SK-N-MC (cell line): ENCODE measurements at regions not wholly inside any gene's neighbourhood (a gene's known extent, or its start where the extent isn't known, plus 50 kb on each side); places are given as distances from the start of the nearest gene placed in this dataset.

Source experiments
- EZH2 ChIP-seq: fragments of 200-600 bp; sonication (generic); IDR thresholded peaks from one replicate; pipeline ENCODE4 v1.6.1; 2017; ENCODE audit warnings: antibody characterized with exemption
- FOXP2 ChIP-seq: optimal IDR thresholded peaks from 2 replicates; pipeline ENCODE3; 2011; ENCODE audit warnings: mild to moderate bottlenecking, moderate library complexity; ENCODE audit not compliant: insufficient read depth; ENCODE audit errors: extremely low read length, control extremely low read depth
- POLR2AphosphoS5 ChIP-seq: IDR thresholded peaks from 2 replicates; pipeline ENCODE4 v1.6.1; 2012; ENCODE audit warnings: mild to moderate bottlenecking, low read depth, low read length, borderline replicate concordance

DNA sequence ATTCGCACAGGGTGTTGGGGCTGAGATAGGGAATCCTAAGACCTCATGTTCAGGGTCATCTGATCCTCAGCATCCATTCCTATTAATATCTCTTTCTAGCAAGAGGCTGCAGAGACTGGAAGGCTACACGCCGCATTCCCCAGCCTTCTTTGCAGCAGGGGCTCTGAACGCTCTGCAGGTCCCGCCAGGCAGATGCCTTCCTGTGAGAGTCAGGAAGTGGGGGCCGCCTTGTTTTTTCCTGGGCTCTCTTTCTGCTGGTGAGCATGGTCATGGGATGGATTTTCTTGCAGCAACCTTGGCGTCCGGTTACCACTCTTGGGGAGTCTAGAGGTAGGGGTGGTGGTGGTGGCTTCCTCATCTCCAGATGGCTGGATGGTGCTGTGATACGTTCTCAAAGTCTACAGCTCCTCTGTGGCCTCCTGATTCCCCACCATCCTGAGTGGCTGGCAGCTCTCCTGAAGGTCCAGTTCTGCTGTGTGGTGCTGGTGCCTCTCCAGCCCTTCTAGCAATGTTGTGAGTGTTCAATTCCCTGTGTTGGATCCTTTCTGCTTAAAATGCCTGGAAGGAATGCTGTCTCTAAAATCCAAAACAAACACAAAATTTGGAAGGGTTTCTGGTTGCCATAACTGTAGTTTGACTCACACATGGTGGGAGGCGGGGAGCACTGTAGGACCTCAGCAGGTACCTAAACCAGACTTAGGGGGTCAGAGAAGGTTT, 111.9 kb downstream of the CEBPB start:
- TF ChIP-seq POLR2AphosphoS5, result no peak
- TF ChIP-seq EZH2, result no peak
- no peak for TF ChIP-seq FOXP2
